Testis (tissue), 2 donors: ENCODE measurements at regions not wholly inside any gene's neighbourhood (a gene's known extent, or its start where the extent isn't known, plus 50 kb on each side); places are given as distances from the start of the nearest gene placed in this dataset.

ENCODE experiments used
- POLR2A ChIP-seq: fragments of 450-650 bp; IDR thresholded peaks from one replicate; pipeline ENCODE4 v1.6.1; 2017; ENCODE audit warnings: antibody characterized with exemption, mild to moderate bottlenecking, moderate library complexity
- TF ChIP-seq, protein P1 (sequence below), 3 experiments: fragments of 450-650 bp in 2 of 3; fragments of 200-600 bp in 1 of 3; sonication (generic) in 1 of 3; IDR thresholded peaks; one replicate each; pipeline ENCODE4 v1.5.1; 2016 to 2019; ENCODE audit warnings: antibody characterized with exemption in 3 of 3, mild to moderate bottlenecking in 2 of 3, moderate library complexity in 1 of 3

DNA sequence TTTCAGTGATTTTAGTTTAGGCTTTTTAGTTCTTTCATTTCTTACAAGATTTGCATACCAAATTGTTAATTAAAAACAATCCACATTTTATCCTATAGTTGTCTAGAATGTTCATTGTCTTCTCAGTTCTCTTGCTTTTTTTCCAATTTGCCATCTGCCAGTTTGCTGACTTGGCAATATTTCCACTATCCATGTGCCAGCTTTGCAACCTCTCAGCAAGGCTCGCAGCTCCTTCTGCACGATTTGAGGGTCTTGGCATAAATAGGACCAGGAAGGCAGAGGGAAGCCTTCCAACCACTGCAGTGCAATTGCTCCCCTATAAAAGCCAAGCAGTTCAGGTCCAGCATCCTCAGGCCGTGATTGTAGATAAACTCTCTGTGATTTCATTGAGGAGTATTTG is 306.8 kb upstream of the FMN2 start:
- TF ChIP-seq POLR2A, result no peak
- TF ChIP-seq, protein P1, sequence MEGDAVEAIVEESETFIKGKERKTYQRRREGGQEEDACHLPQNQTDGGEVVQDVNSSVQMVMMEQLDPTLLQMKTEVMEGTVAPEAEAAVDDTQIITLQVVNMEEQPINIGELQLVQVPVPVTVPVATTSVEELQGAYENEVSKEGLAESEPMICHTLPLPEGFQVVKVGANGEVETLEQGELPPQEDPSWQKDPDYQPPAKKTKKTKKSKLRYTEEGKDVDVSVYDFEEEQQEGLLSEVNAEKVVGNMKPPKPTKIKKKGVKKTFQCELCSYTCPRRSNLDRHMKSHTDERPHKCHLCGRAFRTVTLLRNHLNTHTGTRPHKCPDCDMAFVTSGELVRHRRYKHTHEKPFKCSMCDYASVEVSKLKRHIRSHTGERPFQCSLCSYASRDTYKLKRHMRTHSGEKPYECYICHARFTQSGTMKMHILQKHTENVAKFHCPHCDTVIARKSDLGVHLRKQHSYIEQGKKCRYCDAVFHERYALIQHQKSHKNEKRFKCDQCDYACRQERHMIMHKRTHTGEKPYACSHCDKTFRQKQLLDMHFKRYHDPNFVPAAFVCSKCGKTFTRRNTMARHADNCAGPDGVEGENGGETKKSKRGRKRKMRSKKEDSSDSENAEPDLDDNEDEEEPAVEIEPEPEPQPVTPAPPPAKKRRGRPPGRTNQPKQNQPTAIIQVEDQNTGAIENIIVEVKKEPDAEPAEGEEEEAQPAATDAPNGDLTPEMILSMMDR (IDR thresholded peaks at IDR 0.05), result no peak
